ENCODE measurements at regions not wholly inside any gene's neighbourhood (a gene's known extent, or its start where the extent isn't known, plus 50 kb on each side); places are given as distances from the start of the nearest gene placed in this dataset.

DNA sequence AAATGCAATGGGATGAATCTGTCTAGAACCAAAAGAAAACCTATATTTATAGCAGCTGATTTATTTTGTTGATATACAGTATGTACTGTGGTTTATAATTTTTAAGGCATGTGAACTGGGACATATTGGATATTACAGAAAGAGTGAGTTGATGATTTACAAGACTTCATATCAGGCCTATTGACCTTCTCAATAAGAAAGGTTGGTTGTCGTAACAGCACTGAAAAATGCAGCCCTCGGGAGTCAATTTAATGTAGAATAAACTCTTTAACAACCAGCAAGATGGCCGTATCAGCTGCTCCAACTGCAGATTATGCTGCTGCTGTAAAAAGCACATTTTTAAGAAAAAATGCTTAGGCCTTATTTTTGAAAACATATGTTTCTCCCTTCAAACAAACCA, 407.3 kb downstream of the GXYLT1 start:
- Mint-ChIP-seq H3K4me3 (no peak overlapping the region), H3K27me3 (no peaks in the 10 kb centered on the region), H3K27ac (no peak overlapping the region), H3K9me3 (peaks cover 2% of the 10 kb centered on the region), H3K4me1 (no peaks in the 10 kb centered on the region), H3K36me3 (ENCODE audit: low read depth) (no peaks in the 10 kb centered on the region)
- TF ChIP-seq CTCF (IDR thresholded peaks at IDR 0.05), result no peak
- ChIA-PET POLR2A (no interaction called here), CTCF (no interaction called here)
- no peak for DNase-seq
- ATAC-seq (ENCODE audit: low read depth), result no peak
- intact Hi-C loops (cut with micrococcal nuclease), result no loop called here

DNA sequence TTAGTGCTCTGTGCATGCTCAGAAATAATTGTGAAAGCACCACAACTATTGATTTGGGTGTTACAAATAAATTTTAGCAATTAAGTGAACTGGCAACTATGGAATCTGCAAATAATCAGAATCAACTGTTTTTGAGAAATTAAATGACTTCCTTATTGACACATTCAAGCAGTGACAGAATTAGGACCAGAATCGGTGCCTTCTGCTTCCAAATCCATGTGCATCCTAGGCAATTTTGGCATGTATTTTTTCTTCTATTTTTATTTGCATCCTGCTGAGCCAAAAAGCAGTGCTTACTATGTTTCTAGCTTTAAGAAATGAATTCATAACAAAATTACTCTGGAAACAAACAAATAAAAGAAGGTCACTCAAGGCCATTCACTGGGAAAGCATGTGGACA, 408.2 kb downstream of the GXYLT1 start:
- H3K4me3 Mint-ChIP-seq, result no peak overlapping the region
- ChIA-PET CTCF (no interaction called here), POLR2A (no interaction called here)
- H3K4me1 Mint-ChIP-seq, result no peaks in the 10 kb centered on the region
- no peak overlapping the region for H3K27ac Mint-ChIP-seq
- ATAC-seq (ENCODE audit: low read depth), result no peak
- no peak for TF ChIP-seq CTCF (IDR thresholded peaks at IDR 0.05)
- no peaks in the 10 kb centered on the region for H3K27me3 Mint-ChIP-seq
- no peak for DNase-seq
- intact Hi-C loops (cut with micrococcal nuclease), result no loop called here
- no peaks in the 10 kb centered on the region for H3K36me3 Mint-ChIP-seq (ENCODE audit: low read depth)
- H3K9me3 Mint-ChIP-seq, result peaks cover 2% of the 10 kb centered on the region

GRCh38 chr12:41731691-41732090, 413.0 kb downstream of the GXYLT1 start:
- ChIA-PET CTCF (no interaction called here), POLR2A (no interaction called here)
- Mint-ChIP-seq H3K9me3 (peaks cover 2% of the 10 kb centered on the region), H3K4me1 (no peaks in the 10 kb centered on the region), H3K4me3 (no peak overlapping the region), H3K36me3 (ENCODE audit: low read depth) (no peaks in the 10 kb centered on the region), H3K27me3 (no peaks in the 10 kb centered on the region), H3K27ac (no peak overlapping the region)
- DNase-seq (no peak), ATAC-seq (ENCODE audit: low read depth) (no peak)
- intact Hi-C loops (cut with micrococcal nuclease), result no loop called here
- TF ChIP-seq CTCF (IDR thresholded peaks at IDR 0.05), result no peak

DNA sequence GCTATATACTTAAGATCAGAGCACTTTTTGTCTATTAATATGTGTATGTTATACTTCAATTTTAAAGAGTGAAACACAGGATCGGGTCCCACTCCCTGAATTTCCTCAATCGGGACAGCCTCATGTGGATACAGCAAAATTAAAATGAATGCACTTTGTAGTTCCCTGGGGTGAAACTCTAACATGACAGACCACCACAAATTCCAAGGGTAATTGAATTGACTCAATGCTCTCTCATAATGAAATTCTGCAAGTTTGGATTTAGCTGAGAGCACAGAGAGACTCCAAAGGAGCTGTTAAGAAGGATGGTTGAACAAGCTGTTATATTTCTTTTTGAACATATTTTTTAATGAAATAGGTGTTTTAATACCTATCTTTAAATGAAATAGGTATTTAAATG, 413.6 kb downstream of the GXYLT1 start:
- H3K36me3 Mint-ChIP-seq (ENCODE audit: low read depth), result no peaks in the 10 kb centered on the region
- ChIA-PET POLR2A (no interaction called here), CTCF (no interaction called here)
- no peaks in the 10 kb centered on the region for H3K27me3 Mint-ChIP-seq
- no peak overlapping the region for H3K4me3 Mint-ChIP-seq
- peaks cover 2% of the 10 kb centered on the region for H3K9me3 Mint-ChIP-seq
- DNase-seq, result no peak
- H3K4me1 Mint-ChIP-seq, result no peaks in the 10 kb centered on the region
- no peak for TF ChIP-seq CTCF (IDR thresholded peaks at IDR 0.05)
- intact Hi-C loops (cut with micrococcal nuclease), result no loop called here
- no peak for ATAC-seq (ENCODE audit: low read depth)
- H3K27ac Mint-ChIP-seq, result no peak overlapping the region

DNA sequence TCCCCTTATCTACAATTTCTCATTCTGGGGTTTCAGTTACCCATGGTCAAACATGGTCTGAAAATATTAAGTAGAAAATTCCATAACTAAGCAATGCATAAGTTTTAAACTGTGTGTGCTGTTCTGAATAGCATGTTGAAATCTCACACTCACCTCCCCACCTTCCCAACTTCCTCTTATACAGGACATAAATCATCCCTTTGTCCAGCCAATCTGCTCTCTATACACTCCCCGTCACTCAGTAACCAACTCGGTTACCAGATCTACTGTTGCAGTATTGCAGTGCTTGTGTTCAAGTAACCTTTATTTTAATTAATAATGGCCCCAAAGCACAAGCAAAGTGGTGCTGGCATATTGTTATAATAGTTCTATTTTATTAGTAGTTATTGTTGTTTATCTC, 420.5 kb downstream of the GXYLT1 start:
- H3K27ac Mint-ChIP-seq, result no peak overlapping the region
- intact Hi-C loops (cut with micrococcal nuclease), result no loop called here
- H3K36me3 Mint-ChIP-seq (ENCODE audit: low read depth), result no peaks in the 10 kb centered on the region
- POLR2A ChIA-PET, result no interaction called here
- DNase-seq, result no peak
- H3K4me3 Mint-ChIP-seq, result no peak overlapping the region
- CTCF ChIA-PET, result no interaction called here
- no peaks in the 10 kb centered on the region for H3K4me1 Mint-ChIP-seq
- no peak for TF ChIP-seq CTCF (IDR thresholded peaks at IDR 0.05)
- no peak for ATAC-seq (ENCODE audit: low read depth)
- H3K9me3 Mint-ChIP-seq, result peaks cover 3% of the 10 kb centered on the region
- H3K27me3 Mint-ChIP-seq, result no peaks in the 10 kb centered on the region

Measured in activated B cell treated with CpG ODN at 0.5 μM for 24 hours (primary cell).